ENCODE measurements at regions not wholly inside any gene's neighbourhood (a gene's known extent, or its start where the extent isn't known, plus 50 kb on each side); places are given as distances from the start of the nearest gene placed in this dataset.

- no peak overlapping the region for H3K4me3 ChIP-seq (ENCODE audit: low read length)
- no peak for DNase-seq (ENCODE audit: low read depth)
- TF ChIP-seq CTCF (IDR thresholded peaks at IDR 0.05; ENCODE audit: insufficient read depth, low read depth, low read length, missing control alignments) = no peak
Measured at GRCh38 chr20:40606237-40606636, 82.8 kb downstream of the MAFB start.

GRCh38 chr20:40604416-40604815 lies 84.6 kb downstream of the MAFB start:
- no peak overlapping the region for H3K4me3 ChIP-seq (ENCODE audit: low read length)
- peak; percentile 48 for DNase-seq (ENCODE audit: low read depth)
- TF ChIP-seq CTCF (IDR thresholded peaks at IDR 0.05; ENCODE audit: insufficient read depth, low read depth, low read length, missing control alignments) = no peak

- no peak overlapping the region for H3K4me3 ChIP-seq (ENCODE audit: low read length)
- no peak for DNase-seq (ENCODE audit: low read depth)
- TF ChIP-seq CTCF (IDR thresholded peaks at IDR 0.05; ENCODE audit: insufficient read depth, low read depth, low read length, missing control alignments) = no peak
Measured at GRCh38 chr20:40603057-40603651, 85.9 kb downstream of the MAFB start.

- no peak overlapping the region for H3K4me3 ChIP-seq (ENCODE audit: low read length)
- no peak for TF ChIP-seq CTCF (IDR thresholded peaks at IDR 0.05; ENCODE audit: insufficient read depth, low read depth, low read length, missing control alignments)
- no peak for DNase-seq (ENCODE audit: low read depth)
Measured at GRCh38 chr20:40602381-40602780, 86.7 kb downstream of the MAFB start.

- DNase-seq (ENCODE audit: low read depth) = peak; percentile 79
- no peak for TF ChIP-seq CTCF (IDR thresholded peaks at IDR 0.05; ENCODE audit: insufficient read depth, low read depth, low read length, missing control alignments)
- H3K4me3 ChIP-seq (ENCODE audit: low read length) = no peak overlapping the region
Measured at GRCh38 chr20:40600441-40601219, 88.4 kb downstream of the MAFB start.

GRCh38 chr20:40599987-40600386 lies 89.0 kb downstream of the MAFB start:
- no peak for TF ChIP-seq CTCF (IDR thresholded peaks at IDR 0.05; ENCODE audit: insufficient read depth, low read depth, low read length, missing control alignments)
- no peak for DNase-seq (ENCODE audit: low read depth)

GRCh38 chr20:40592941-40593340 lies 96.1 kb downstream of the MAFB start:
- no peak for DNase-seq (ENCODE audit: low read depth)
- H3K4me3 ChIP-seq (ENCODE audit: low read length) = no peak overlapping the region
- no peak for TF ChIP-seq CTCF (IDR thresholded peaks at IDR 0.05; ENCODE audit: insufficient read depth, low read depth, low read length, missing control alignments)

More at GRCh38 chr20:40599987-40600386, 89.0 kb downstream of the MAFB start:
- H3K4me3 ChIP-seq (ENCODE audit: low read length) = no peak overlapping the region

Measured in epithelial cell of esophagus (primary cell).